Kidney epithelial cell (primary cell): ENCODE measurements at regions not wholly inside any gene's neighbourhood (a gene's known extent, or its start where the extent isn't known, plus 50 kb on each side); places are given as distances from the start of the nearest gene placed in this dataset.

Experiments used
- DNase-seq: peaks from one replicate; pipeline ENCODE4 v3.0.0-alpha.2; 2010; ENCODE audit warnings: low read depth
- H3K27me3 ChIP-seq: 2 replicates; pipeline ENCODE4 v1.6.0; 2011; ENCODE audit warnings: low read length; ENCODE audit not compliant: control insufficient read depth, insufficient read depth
- H3K36me3 ChIP-seq: 2 replicates; pipeline ENCODE4 v1.5.1; 2011; ENCODE audit warnings: low read length; ENCODE audit not compliant: control insufficient read depth, insufficient read depth
- H3K4me3 ChIP-seq: 2 replicates; pipeline ENCODE4 v1.5.1; 2011; ENCODE audit warnings: low read depth, mild to moderate bottlenecking, control low read depth, low read length
- CTCF ChIP-seq: IDR thresholded peaks from 2 replicates; pipeline ENCODE4 v1.5.1; 2011; ENCODE audit warnings: mild to moderate bottlenecking, moderate library complexity, low read length, control low read depth, inconsistent platforms; ENCODE audit not compliant: insufficient read depth, poor library complexity, severe bottlenecking

DNA sequence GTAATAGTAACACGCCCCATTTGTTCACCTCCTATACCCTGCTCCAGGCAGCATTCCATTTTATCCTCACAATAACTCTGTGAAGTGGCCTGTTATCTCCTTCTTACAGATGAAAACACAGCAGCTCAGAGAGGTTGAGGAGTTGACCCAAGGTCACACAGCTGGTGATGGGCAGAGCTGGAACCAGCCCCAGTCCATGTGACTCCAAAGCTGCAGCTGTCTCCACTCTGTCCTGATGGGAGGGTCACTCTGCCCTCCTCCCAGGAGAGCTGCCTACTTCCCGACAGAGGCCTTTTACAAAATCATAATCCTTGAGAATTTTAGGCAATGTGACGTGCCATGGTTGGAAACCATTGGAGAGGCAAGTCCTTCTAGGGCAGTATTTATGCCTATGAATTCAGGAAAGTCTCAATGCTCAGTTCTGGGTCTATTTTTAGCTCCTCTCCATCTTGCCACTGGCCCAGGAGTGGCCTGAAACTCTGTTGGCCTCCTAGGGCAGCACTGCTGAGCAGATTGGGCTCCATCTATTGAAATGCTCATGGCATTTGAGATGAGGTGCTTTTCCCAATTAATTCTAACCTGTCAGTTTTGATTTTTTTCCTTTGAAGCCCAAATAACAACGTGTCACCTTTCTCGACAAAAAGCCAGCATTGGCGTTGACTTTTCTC, 50.1 kb upstream of the KCNK12 start:
- no peak for TF ChIP-seq CTCF
- DNase-seq = no peak
- H3K27me3 ChIP-seq = no peaks in the 10 kb centered on the region
- no peak overlapping the region for H3K4me3 ChIP-seq
- no peaks in the 10 kb centered on the region for H3K36me3 ChIP-seq
